Coronary artery (tissue), 2 donors: ENCODE measurements at regions not wholly inside any gene's neighbourhood (a gene's known extent, or its start where the extent isn't known, plus 50 kb on each side); places are given as distances from the start of the nearest gene placed in this dataset.

ENCODE experiments used
- DNase-seq: peaks from one replicate; pipeline ENCODE4 v3.0.0-alpha.2; 2017; ENCODE audit warnings: low spot score
- H3K27ac ChIP-seq, 2 donors: fragments of 200-600 bp; sonication (generic); one replicate each; pipeline ENCODE4 v1.5.1; 2016 to 2019
- H3K4me3 ChIP-seq: fragments of 200-600 bp; sonication (generic); 2 replicates; pipeline ENCODE4 v1.5.1; 2016; ENCODE audit warnings: mild to moderate bottlenecking, moderate library complexity
- CTCF ChIP-seq: fragments of 200-600 bp; sonication (generic); IDR thresholded peaks from one replicate; pipeline ENCODE4 v1.5.1; 2019; ENCODE audit warnings: antibody characterized with exemption

- no peak for TF ChIP-seq CTCF
- DNase-seq, result no peak
- no peak overlapping the region for H3K4me3 ChIP-seq
- H3K27ac ChIP-seq, result no peak overlapping the region
Measured at GRCh38 chr5:71903808-71904207, 184.7 kb downstream of the CARTPT start.

- DNase-seq, result no peak
- H3K27ac ChIP-seq, result no peak overlapping the region
- no peak for TF ChIP-seq CTCF
- no peak overlapping the region for H3K4me3 ChIP-seq
Measured at GRCh38 chr5:71904852-71905251, 185.8 kb downstream of the CARTPT start.

GRCh38 chr5:71905834-71906711 is 187.0 kb downstream of the CARTPT start:
- no peak for DNase-seq
- H3K4me3 ChIP-seq, result no peak overlapping the region
- TF ChIP-seq CTCF, result no peak
- no peak overlapping the region for H3K27ac ChIP-seq

GRCh38 chr5:71907001-71907588 is 188.0 kb downstream of the CARTPT start:
- no peak for DNase-seq
- TF ChIP-seq CTCF, result no peak
- no peak overlapping the region for H3K4me3 ChIP-seq
- no peak overlapping the region for H3K27ac ChIP-seq

GRCh38 chr5:71907608-71908145 is 188.6 kb downstream of the CARTPT start:
- no peak for TF ChIP-seq CTCF
- no peak overlapping the region for H3K27ac ChIP-seq
- no peak overlapping the region for H3K4me3 ChIP-seq
- no peak for DNase-seq

- no peak for DNase-seq
- Histone ChIP-seq H3K27ac (no peak overlapping the region), H3K4me3 (no peak overlapping the region)
- TF ChIP-seq CTCF, result no peak
Measured at GRCh38 chr5:71910741-71911140, 191.7 kb downstream of the CARTPT start.
